HEK293 (cell line): ENCODE measurements at regions not wholly inside any gene's neighbourhood (a gene's known extent, or its start where the extent isn't known, plus 50 kb on each side); places are given as distances from the start of the nearest gene placed in this dataset.

Experiments
- GLI2 ChIP-seq: fragments of 450-650 bp; formaldehyde crosslinking; IDR thresholded peaks from 2 replicates; pipeline ENCODE4; 2017; ENCODE audit warnings: missing biosample characterization, missing genetic modification characterization, low read depth, borderline replicate concordance
- ZNF10 ChIP-seq: fragments of 450-650 bp; formaldehyde crosslinking; IDR thresholded peaks from 2 replicates; pipeline ENCODE4 v1.5.1; 2017; ENCODE audit warnings: missing biosample characterization, missing genetic modification characterization

DNA sequence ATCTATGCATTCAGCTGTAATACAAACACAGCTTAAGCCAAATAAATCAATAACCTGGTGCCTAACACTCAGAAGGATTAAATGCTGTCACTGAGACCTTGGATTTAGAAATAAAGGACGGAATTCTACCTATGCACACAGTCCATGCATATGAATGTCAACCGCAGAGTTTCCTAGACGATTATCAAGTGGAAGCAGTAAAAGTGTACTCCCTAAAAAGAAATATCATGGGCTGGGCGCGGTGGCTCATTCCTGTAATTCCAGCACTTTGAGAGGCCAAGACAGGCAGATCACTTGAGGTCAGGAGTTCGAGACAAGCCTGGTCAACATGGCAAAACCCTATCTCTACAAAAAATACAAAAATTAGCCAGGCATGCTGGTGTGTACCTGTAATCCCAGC, 188.2 kb upstream of the DYRK2 start:
- TF ChIP-seq GLI2 (no peak), ZNF10 (tag by site-specific recombination) (no peak)
